Astrocyte of the cerebellum (primary cell): ENCODE measurements at regions not wholly inside any gene's neighbourhood (a gene's known extent, or its start where the extent isn't known, plus 50 kb on each side); places are given as distances from the start of the nearest gene placed in this dataset.

Source experiments
- DNase-seq: peaks from one replicate; pipeline ENCODE4 v3.0.0-alpha.2; 2011; ENCODE audit warnings: low read depth
- H3K4me3 ChIP-seq: 2 replicates; pipeline ENCODE4 v1.5.1; 2011; ENCODE audit warnings: mild to moderate bottlenecking, low read depth, low read length, moderate library complexity
- CTCF ChIP-seq: IDR thresholded peaks from 2 replicates; pipeline ENCODE4 v1.5.1; 2012; ENCODE audit warnings: low read length, low read depth, moderate library complexity, mild to moderate bottlenecking; ENCODE audit errors: missing control alignments
- in situ Hi-C: cut with HindIII; loops from 2 replicates; pipeline ENCODE4 v1.10.0; 2017; ENCODE audit warnings: low sequenced_read_pairs

GRCh38 chr20:1793821-1794220, 101.4 kb upstream of the SIRPA start:
- H3K4me3 ChIP-seq: no peak overlapping the region
- TF ChIP-seq CTCF: no peak
- DNase-seq: no peak
- in situ Hi-C loops: no loop called here

- H3K4me3 ChIP-seq: no peak overlapping the region
- no peak for TF ChIP-seq CTCF
- in situ Hi-C loops: no loop called here
- DNase-seq: no peak
Measured at GRCh38 chr20:1792274-1792673, 102.9 kb upstream of the SIRPA start.

- in situ Hi-C loops: no loop called here
- no peak overlapping the region for H3K4me3 ChIP-seq
- TF ChIP-seq CTCF: no peak
- DNase-seq: no peak
Measured at GRCh38 chr20:1790386-1790785, 104.8 kb upstream of the SIRPA start.

GRCh38 chr20:1788044-1788443, 107.2 kb upstream of the SIRPA start:
- TF ChIP-seq CTCF: no peak
- no peak overlapping the region for H3K4me3 ChIP-seq
- in situ Hi-C loops: no loop called here
- DNase-seq: no peak

GRCh38 chr20:1786486-1786885, 108.7 kb upstream of the SIRPA start:
- DNase-seq: no peak
- no peak overlapping the region for H3K4me3 ChIP-seq
- in situ Hi-C loops: no loop called here
- TF ChIP-seq CTCF: no peak

GRCh38 chr20:1784586-1784985, 110.6 kb upstream of the SIRPA start:
- in situ Hi-C loops: no loop called here
- H3K4me3 ChIP-seq: no peak overlapping the region
- TF ChIP-seq CTCF: no peak
- DNase-seq: no peak

GRCh38 chr20:1783245-1783644, 112.0 kb upstream of the SIRPA start:
- in situ Hi-C loops: no loop called here
- DNase-seq: no peak
- H3K4me3 ChIP-seq: no peak overlapping the region
- TF ChIP-seq CTCF: no peak
